Transverse colon (tissue), 4 donors: ENCODE measurements at regions not wholly inside any gene's neighbourhood (a gene's known extent, or its start where the extent isn't known, plus 50 kb on each side); places are given as distances from the start of the nearest gene placed in this dataset.

Source experiments
- POLR2A ChIP-seq: fragments of 450-650 bp; IDR thresholded peaks from one replicate; pipeline ENCODE4 v1.6.1; 2016; ENCODE audit warnings: antibody characterized with exemption, mild to moderate bottlenecking, moderate library complexity
- POLR2AphosphoS5 ChIP-seq, 3 donors: sonication (generic); formaldehyde crosslinking; IDR thresholded peaks; one replicate each; pipeline ENCODE4 v1.6.1; 2016; ENCODE audit warnings: antibody characterized with exemption in 3 of 3
- TF ChIP-seq, protein P1 (sequence below), 5 experiments: fragments of 200-600 bp in 3 of 5; fragments of 450-650 bp in 2 of 5; sonication (generic) in 3 of 5; IDR thresholded peaks; 1 replicate in 2 of 5; 2 replicates in 3 of 5; pipeline ENCODE4 v1.5.1; 2016 to 2017; ENCODE audit warnings: antibody characterized with exemption in 5 of 5, inconsistent platforms in 3 of 5, mild to moderate bottlenecking in 2 of 5, moderate library complexity in 1 of 5

DNA sequence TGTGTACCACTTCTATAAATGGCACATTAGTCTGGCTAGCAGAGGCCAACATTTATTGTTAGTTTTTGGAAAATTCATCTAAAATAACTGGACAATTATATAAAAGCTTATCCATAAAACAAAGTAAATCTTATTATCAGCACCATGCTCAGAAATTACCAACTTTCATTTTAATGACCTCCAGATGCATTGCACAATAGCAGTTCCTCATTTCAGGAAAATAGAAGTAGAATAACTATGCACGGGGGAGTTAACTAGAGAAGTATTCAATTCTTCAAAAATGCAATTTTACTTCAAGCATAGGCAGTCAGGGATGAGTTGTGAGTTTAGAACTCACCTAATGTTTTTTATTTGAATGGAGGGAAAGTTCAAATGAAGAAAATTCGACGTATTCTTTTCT is 1023.5 kb downstream of the PCDH17 start:
- TF ChIP-seq, protein P1, sequence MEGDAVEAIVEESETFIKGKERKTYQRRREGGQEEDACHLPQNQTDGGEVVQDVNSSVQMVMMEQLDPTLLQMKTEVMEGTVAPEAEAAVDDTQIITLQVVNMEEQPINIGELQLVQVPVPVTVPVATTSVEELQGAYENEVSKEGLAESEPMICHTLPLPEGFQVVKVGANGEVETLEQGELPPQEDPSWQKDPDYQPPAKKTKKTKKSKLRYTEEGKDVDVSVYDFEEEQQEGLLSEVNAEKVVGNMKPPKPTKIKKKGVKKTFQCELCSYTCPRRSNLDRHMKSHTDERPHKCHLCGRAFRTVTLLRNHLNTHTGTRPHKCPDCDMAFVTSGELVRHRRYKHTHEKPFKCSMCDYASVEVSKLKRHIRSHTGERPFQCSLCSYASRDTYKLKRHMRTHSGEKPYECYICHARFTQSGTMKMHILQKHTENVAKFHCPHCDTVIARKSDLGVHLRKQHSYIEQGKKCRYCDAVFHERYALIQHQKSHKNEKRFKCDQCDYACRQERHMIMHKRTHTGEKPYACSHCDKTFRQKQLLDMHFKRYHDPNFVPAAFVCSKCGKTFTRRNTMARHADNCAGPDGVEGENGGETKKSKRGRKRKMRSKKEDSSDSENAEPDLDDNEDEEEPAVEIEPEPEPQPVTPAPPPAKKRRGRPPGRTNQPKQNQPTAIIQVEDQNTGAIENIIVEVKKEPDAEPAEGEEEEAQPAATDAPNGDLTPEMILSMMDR (IDR thresholded peaks at IDR 0.05) = no peak
- TF ChIP-seq POLR2AphosphoS5 (IDR thresholded peaks at IDR 0.05) (no peak), POLR2A (no peak)
